Fibroblast of pulmonary artery (primary cell): ENCODE measurements at regions not wholly inside any gene's neighbourhood (a gene's known extent, or its start where the extent isn't known, plus 50 kb on each side); places are given as distances from the start of the nearest gene placed in this dataset.

ENCODE experiments used
- DNase-seq: peaks from one replicate; pipeline ENCODE4 v3.0.0-alpha.2; 2010; ENCODE audit warnings: low read depth
- H3K4me3 ChIP-seq: replicated peaks from 2 replicates; pipeline ENCODE4 v1.5.1; 2011; ENCODE audit warnings: low read depth, mild to moderate bottlenecking, control low read depth, low read length, moderate library complexity
- CTCF ChIP-seq: IDR thresholded peaks from 2 replicates; pipeline ENCODE4 v1.5.1; 2011; ENCODE audit warnings: mild to moderate bottlenecking, control low read depth, low read length, inconsistent platforms; ENCODE audit errors: missing control alignments

- TF ChIP-seq CTCF: no peak
- H3K4me3 ChIP-seq: no peak overlapping the region
Observed at GRCh38 chr12:18907728-18908127, 169.8 kb downstream of the CAPZA3 start.

GRCh38 chr12:18908191-18908590 is 170.3 kb downstream of the CAPZA3 start:
- DNase-seq: no peak
- TF ChIP-seq CTCF: no peak

More at GRCh38 chr12:18907728-18908127, 169.8 kb downstream of the CAPZA3 start:
- no peak for DNase-seq

DNA sequence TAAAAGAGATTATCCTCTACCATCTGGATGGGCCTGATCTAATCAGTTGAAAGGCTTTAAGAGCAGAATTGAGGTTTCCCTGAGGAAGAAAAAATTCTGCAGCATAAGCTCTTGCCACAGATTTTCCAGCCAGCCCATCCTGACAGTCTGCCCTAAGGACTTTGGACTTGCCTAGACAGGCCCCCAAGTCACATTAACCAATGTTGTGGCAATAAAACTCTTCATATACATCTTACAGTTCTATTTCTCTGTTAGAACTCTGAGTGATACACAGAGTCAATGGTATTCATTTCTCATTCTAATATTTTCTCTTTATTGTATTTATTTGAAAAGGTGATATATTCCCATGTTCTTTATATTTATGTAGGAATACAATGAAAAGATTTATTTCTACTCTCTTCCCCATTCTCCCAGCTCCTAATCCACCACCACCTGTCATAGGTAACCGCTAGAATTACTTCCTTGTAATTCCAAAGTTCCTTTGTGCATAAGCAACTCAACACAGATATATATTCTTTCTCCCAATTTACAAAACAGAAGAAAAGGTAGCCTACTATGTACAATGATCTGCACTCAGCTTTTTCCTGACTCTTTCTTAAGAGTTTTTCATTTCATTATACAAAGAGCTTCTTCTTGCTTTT is 182.1 kb downstream of the CAPZA3 start:
- TF ChIP-seq CTCF: no peak
- DNase-seq: no peak
- H3K4me3 ChIP-seq: no peak overlapping the region

More at GRCh38 chr12:18908191-18908590, 170.3 kb downstream of the CAPZA3 start:
- H3K4me3 ChIP-seq: no peak overlapping the region

DNA sequence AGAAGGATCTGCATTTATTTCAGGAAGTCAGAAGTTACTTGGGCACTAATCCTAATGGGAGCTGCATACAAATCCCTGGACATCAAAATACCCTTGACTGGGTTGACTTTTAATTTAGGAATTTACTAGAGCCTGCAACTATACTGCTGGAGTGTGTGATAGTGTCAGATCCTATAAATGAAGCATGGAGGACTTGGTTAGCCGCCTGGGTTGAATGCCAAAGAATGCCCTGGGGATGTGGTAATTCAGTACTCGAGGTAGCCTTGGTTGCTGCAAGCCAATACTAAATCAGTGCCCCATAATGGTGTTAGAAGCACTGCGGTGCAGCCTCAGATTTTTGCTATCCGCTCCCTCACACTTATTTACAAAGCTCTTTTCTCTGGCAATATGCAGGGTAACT is 184.9 kb downstream of the CAPZA3 start:
- H3K4me3 ChIP-seq: no peak overlapping the region
- TF ChIP-seq CTCF: no peak
- no peak for DNase-seq

GRCh38 chr12:18923721-18924120 is 185.8 kb downstream of the CAPZA3 start:
- DNase-seq: no peak

GRCh38 chr12:18926188-18926587 is 188.3 kb downstream of the CAPZA3 start:
- TF ChIP-seq CTCF: no peak
- DNase-seq: no peak
- no peak overlapping the region for H3K4me3 ChIP-seq

More at GRCh38 chr12:18923721-18924120, 185.8 kb downstream of the CAPZA3 start:
- TF ChIP-seq CTCF: no peak
- H3K4me3 ChIP-seq: no peak overlapping the region

- no peak for DNase-seq
- H3K4me3 ChIP-seq: no peak overlapping the region
- TF ChIP-seq CTCF: no peak
Observed at GRCh38 chr12:18932211-18932610, 194.3 kb downstream of the CAPZA3 start.
